K562 (cell line): ENCODE measurements at regions not wholly inside any gene's neighbourhood (a gene's known extent, or its start where the extent isn't known, plus 50 kb on each side); places are given as distances from the start of the nearest gene placed in this dataset.

ENCODE experiments used
- ATAC-seq: fragments of 200-7000 bp; cut with Tn5 transposase; 3 replicates; pipeline ENCODE4 v1.9.1; 2020; ENCODE audit warnings: moderate library complexity
- BruUV-seq: library from RNA; stranded (reverse); fragments of 400-500 nt; replicated peaks from 2 replicates; lab custom pipeline; 2021; lab: Mats Ljungman, UMichigan
- CTCF ChIA-PET: fragments of 300-600 bp; formaldehyde crosslinking; extraction: SDS; loops from one replicate; lab custom pipeline; 2021; ENCODE audit warnings: low intra/inter-chr PET ratio; lab: Yijun Ruan, JAX
- POLR2A ChIA-PET: fragments of 300-600, 350-650 bp; sonication (Branson Sonifier 250); formaldehyde crosslinking; extraction: SDS; loops from one replicate; lab custom pipeline; 2021; ENCODE audit warnings: antibody characterized with exemption, inconsistent platforms; lab: Yijun Ruan, JAX
- DNase-seq, 4 experiments: peaks; one replicate each; pipeline versions ENCODE4 v3.0.0 to v3.0.0-alpha.2; 2011 to 2018; ENCODE audit warnings: low spot score in 3 of 4, mixed read lengths in 3 of 4; ENCODE audit errors: extremely low read depth in 1 of 4
- FAIRE-seq: peaks from 2 replicates; lab custom pipeline; 2011; peaks lifted over from hg19 to GRCh38; lab: Jason Lieb, UNC
- H2AFZ ChIP-seq: 2 replicates; pipeline ENCODE4 v1.6.0; 2011; ENCODE audit warnings: low read depth, low read length, control low read depth, inconsistent platforms
- H3K27ac ChIP-seq: fragments of 200-600 bp; 3 replicates; pipeline ENCODE4 v1.8.0; 2011; ENCODE audit warnings: low read depth, mild to moderate bottlenecking, control low read depth, inconsistent platforms, low read length, moderate library complexity, mixed read lengths; ENCODE audit errors: extremely low read depth
- H3K27me3 ChIP-seq, 2 experiments: fragments of 300-600 bp in 1 of 2; 2 replicates in 1 of 2; 3 replicates in 1 of 2; pipeline versions ENCODE4 v1.6.0 to v1.8.0; 2011; ENCODE audit warnings: inconsistent platforms in 2 of 2, low read length in 2 of 2, mild to moderate bottlenecking in 1 of 2, mixed read lengths in 1 of 2, moderate library complexity in 1 of 2; ENCODE audit not compliant: control insufficient read depth in 2 of 2, insufficient read depth in 2 of 2
- H3K36me3 ChIP-seq: fragments of 300-600 bp; 3 replicates; pipeline ENCODE4 v1.8.0; 2011; ENCODE audit warnings: mild to moderate bottlenecking, low read length, inconsistent platforms; ENCODE audit not compliant: control insufficient read depth, insufficient read depth
- H3K4me1 ChIP-seq, 2 experiments: fragments of 200-600 bp in 1 of 2; replicated peaks in 1 of 2; 2 replicates in 1 of 2; 3 replicates in 1 of 2; pipeline versions ENCODE4 v1.5.1 to v1.8.0; 2011; ENCODE audit warnings: inconsistent platforms in 2 of 2, low read length in 2 of 2, mild to moderate bottlenecking in 1 of 2, mixed read lengths in 1 of 2, moderate library complexity in 1 of 2; ENCODE audit not compliant: control insufficient read depth in 2 of 2, insufficient read depth in 2 of 2
- H3K4me2 ChIP-seq: 2 replicates; pipeline ENCODE4 v1.6.1; 2011; ENCODE audit warnings: low read length, control low read depth, inconsistent platforms, mixed read lengths; ENCODE audit not compliant: insufficient read depth
- H3K4me3 ChIP-seq: fragments of 200-600 bp; sonication (generic), shearing (Covaris generic); 2 replicates; pipeline ENCODE4 v1.5.1; 2016; ENCODE audit warnings: control low read depth, inconsistent platforms
- H3K79me2 ChIP-seq: fragments of 200-600 bp; 3 replicates; pipeline ENCODE4 v1.8.0; 2011; ENCODE audit warnings: low read length, inconsistent platforms; ENCODE audit not compliant: control insufficient read depth, insufficient read depth
- H3K9ac ChIP-seq, 2 experiments: 2 replicates each; pipeline versions ENCODE4 v1.6.0 to v1.6.1; 2011; ENCODE audit warnings: low read depth in 2 of 2, low read length in 2 of 2, control low read depth in 1 of 2, inconsistent platforms in 1 of 2, mild to moderate bottlenecking in 1 of 2, mixed read lengths in 1 of 2; ENCODE audit not compliant: insufficient read depth in 1 of 2
- H3K9me1 ChIP-seq: one replicate; pipeline ENCODE4 v1.6.0; 2011; ENCODE audit warnings: inconsistent platforms, mild to moderate bottlenecking, low read length, moderate library complexity; ENCODE audit not compliant: control insufficient read depth, insufficient read depth
- H3K9me3 ChIP-seq: replicated peaks from 2 replicates; pipeline ENCODE4 v1.5.1; 2011; ENCODE audit warnings: low read depth, low read length, inconsistent platforms; ENCODE audit not compliant: control insufficient read depth, insufficient read depth
- H4K20me1 ChIP-seq: replicated peaks from 2 replicates; pipeline ENCODE4 v1.6.1; 2011; ENCODE audit warnings: low read length, inconsistent platforms, mixed read lengths; ENCODE audit not compliant: control insufficient read depth, insufficient read depth
- FOXA1 ChIP-seq: fragments of 450-650 bp; IDR thresholded peaks from 2 replicates; pipeline ENCODE4 v1.6.1; 2016; ENCODE audit warnings: mild to moderate bottlenecking, borderline replicate concordance
- HOMEZ ChIP-seq: fragments of 250-450 bp; sonication (Bioruptor Pico); IDR thresholded peaks from 2 replicates; pipeline ENCODE4 v1.4.0; 2020; ENCODE audit warnings: mild to moderate bottlenecking, moderate library complexity
- RBM34 ChIP-seq: fragments of 200-400 bp; formaldehyde crosslinking; IDR thresholded peaks from 2 replicates; pipeline ENCODE4 v1.6.1; 2018; ENCODE audit warnings: low read length, borderline replicate concordance; ENCODE audit not compliant: insufficient read depth
- STAT6 ChIP-seq: sonication (generic); formaldehyde crosslinking; IDR thresholded peaks from 2 replicates; pipeline ENCODE4 v1.8.1; 2023; ENCODE audit warnings: mild to moderate bottlenecking, missing genetic modification reagents
- YBX1 ChIP-seq: fragments of 450-650 bp; IDR thresholded peaks from 2 replicates; pipeline ENCODE4 v1.7.1; 2016; ENCODE audit warnings: mild to moderate bottlenecking
- ZNF609 ChIP-seq: sonication (generic); formaldehyde crosslinking; IDR thresholded peaks from 2 replicates; pipeline ENCODE4 v1.8.1; 2023; ENCODE audit warnings: missing genetic modification reagents, mild to moderate bottlenecking, borderline replicate concordance
- WGBS: fragments of 100-300 bp; shearing (Covaris generic); methylation state at CpG from one replicate; pipeline ENCODE4 v1.1.6; 2016; ENCODE audit warnings: low coverage, mixed read lengths; ENCODE audit not compliant: insufficient coverage; ENCODE audit errors: missing lambda C conversion rate; 5-methylcytosine and 5-hydroxymethylcytosine counted together
- in situ Hi-C: fragments of 300-500 bp; cut with MboI; formaldehyde crosslinking; loops from 4 replicates; pipeline ENCODE4 v1.15.0; 2018; ENCODE audit warnings: inconsistent platforms, mixed read lengths
- intact Hi-C: fragments of 100-400 bp; cut with micrococcal nuclease; formaldehyde crosslinking; loops from 2 replicates; pipeline ENCODE4 v1.14.2; 2022

GRCh38 chr7:68449816-68450215 is 1148.5 kb upstream of the AUTS2 start:
- H3K9me1 ChIP-seq, result no peaks in the 10 kb centered on the region
- H3K79me2 ChIP-seq, result no peaks in the 10 kb centered on the region
- DNase-seq (no peak), FAIRE-seq (no peak), ATAC-seq (no peak)
- H3K9ac ChIP-seq, result no peak overlapping the region
- H3K9me3 ChIP-seq, result no peaks in the 10 kb centered on the region
- H3K27me3 ChIP-seq, result no peaks in the 10 kb centered on the region
- in situ Hi-C loops, result no loop called here
- BruUV-seq, result no TSS peak
- WGBS, result under 1% methylated on average over 5 of the region's 5 CpGs
- H2AFZ ChIP-seq, result no peak overlapping the region
- ChIA-PET POLR2A (no interaction called here), CTCF (no interaction called here)
- intact Hi-C loops, result no loop called here
- TF ChIP-seq ZNF609 (CRISPR knock-in tag) (no peak), FOXA1 (no peak), HOMEZ (CRISPR knock-in tag) (no peak), RBM34 (no peak), YBX1 (no peak), STAT6 (CRISPR knock-in tag) (no peak)
- H4K20me1 ChIP-seq, result no peaks in the 10 kb centered on the region
- no peak overlapping the region for H3K4me3 ChIP-seq
- H3K4me1 ChIP-seq, result no peaks in the 10 kb centered on the region
- no peak overlapping the region for H3K4me2 ChIP-seq
- H3K36me3 ChIP-seq, result no peaks in the 10 kb centered on the region
- no peak overlapping the region for H3K27ac ChIP-seq
